ENCODE measurements at regions not wholly inside any gene's neighbourhood (a gene's known extent, or its start where the extent isn't known, plus 50 kb on each side); places are given as distances from the start of the nearest gene placed in this dataset.

GRCh38 chr6:23011615-23012014 is 442.2 kb downstream of the HDGFL1 start:
- no peak for DNase-seq
- no peak overlapping the region for H4K91ac ChIP-seq (ENCODE audit: insufficient read length, low read depth, low read length)
- no peak for TF ChIP-seq CTCF (conservative IDR thresholded peaks at IDR 0.05)
- H2BK120ac ChIP-seq (ENCODE audit: low read depth, low read length, poor library complexity, severe bottlenecking) = no peak overlapping the region
- H3K23me2 ChIP-seq (ENCODE audit: insufficient read length, low read depth, low read length, poor library complexity, severe bottlenecking) = no peaks in the 10 kb centered on the region
- no peak overlapping the region for H4K5ac ChIP-seq (ENCODE audit: insufficient read length, low read depth, low read length)
- no peak overlapping the region for H3K23ac ChIP-seq (ENCODE audit: insufficient read length, low read depth, low read length)
- H3K36me3 Mint-ChIP-seq (ENCODE audit: insufficient read depth in 1 of 3, low read depth in 3 of 3) = no peaks in the 10 kb centered on the region
- no peaks in the 10 kb centered on the region for H4K20me1 ChIP-seq (ENCODE audit: control insufficient read depth, insufficient read depth, insufficient read length)
- no peak overlapping the region for H3K4me2 ChIP-seq (ENCODE audit: insufficient read depth, insufficient read length, low read length)
- no peaks in the 10 kb centered on the region for H3K27me3 Mint-ChIP-seq (ENCODE audit: low read depth)
- H2BK12ac ChIP-seq (ENCODE audit: insufficient read length, low read depth, low read length) = no peak overlapping the region
- H2BK15ac ChIP-seq (ENCODE audit: low read depth, low read length) = no peak overlapping the region
- no peak overlapping the region for H3K14ac ChIP-seq (ENCODE audit: insufficient read depth, low read length)
- no peak overlapping the region for H4K8ac ChIP-seq (replicated peaks; ENCODE audit: insufficient read length, low read depth, low read length)
- H3K9ac ChIP-seq (ENCODE audit: extremely low read depth, insufficient read length, low read length) = no peak overlapping the region
- H3K18ac ChIP-seq (ENCODE audit: insufficient read length, low read depth, low read length) = no peak overlapping the region
- no peak overlapping the region for H2AK5ac ChIP-seq (ENCODE audit: insufficient read length, low read length)
- no peak overlapping the region for H2BK20ac ChIP-seq (ENCODE audit: low read depth, low read length, poor library complexity, severe bottlenecking)
- H2BK5ac ChIP-seq (ENCODE audit: insufficient read length, low read length) = no peak overlapping the region
- no peaks in the 10 kb centered on the region for H3K79me2 ChIP-seq (ENCODE audit: insufficient read depth, low read length)
- H3K27me3 ChIP-seq (ENCODE audit: insufficient read depth, low read length) = no peaks in the 10 kb centered on the region
- no peak overlapping the region for H3K56ac ChIP-seq (ENCODE audit: insufficient read length, low read depth, low read length)
- H2AFZ ChIP-seq (ENCODE audit: low read length) = no peak overlapping the region
- no peak overlapping the region for H3K4me3 Mint-ChIP-seq
- no peak overlapping the region for H3T11ph ChIP-seq (ENCODE audit: low read length)
- H3K4me1 ChIP-seq (ENCODE audit: insufficient read depth, low read length) = peaks cover 5% of the 10 kb centered on the region; the same call in 1 of the 2 replicates
- H3K27ac Mint-ChIP-seq = no peak overlapping the region
- no peak overlapping the region for H3K4ac ChIP-seq (ENCODE audit: low read depth, low read length)
- peaks cover 17 to 19% of the 10 kb centered on the region in 2 experiments for H3K4me1 Mint-ChIP-seq
- H3K27ac ChIP-seq (ENCODE audit: insufficient read length, low read depth, low read length) = no peak overlapping the region
- H3K9me3 Mint-ChIP-seq = no peaks in the 10 kb centered on the region
- H3K79me1 ChIP-seq (ENCODE audit: insufficient read depth, low read depth, low read length, poor library complexity, severe bottlenecking) = no peaks in the 10 kb centered on the region
- H3K9me3 ChIP-seq (ENCODE audit: control insufficient read depth, low read depth, low read length) = no peaks in the 10 kb centered on the region
